ENCODE measurements at regions not wholly inside any gene's neighbourhood (a gene's known extent, or its start where the extent isn't known, plus 50 kb on each side); places are given as distances from the start of the nearest gene placed in this dataset.
A peak's percentile ranks its signal among the peaks of the same experiment; 100 is the strongest.

- H3K4me1 Mint-ChIP-seq: peaks cover 26% of the 10 kb centered on the region
- no peak overlapping the region for H3K27ac Mint-ChIP-seq (ENCODE audit: unreplicated experiment)
- peaks cover 6% of the 10 kb centered on the region for H3K9me3 Mint-ChIP-seq
- peaks cover 7% of the 10 kb centered on the region for H3K36me3 Mint-ChIP-seq (ENCODE audit: low read depth)
- H3K27me3 Mint-ChIP-seq (ENCODE audit: low read depth): no peaks in the 10 kb centered on the region
- no peak for DNase-seq (ENCODE audit: low read depth, low spot score)
- no peak for TF ChIP-seq CTCF (conservative IDR thresholded peaks at IDR 0.05)
- no peak overlapping the region for H3K4me3 Mint-ChIP-seq
Observed at GRCh38 chr5:125560476-125561225, 814.2 kb upstream of the ZNF608 start.

DNA sequence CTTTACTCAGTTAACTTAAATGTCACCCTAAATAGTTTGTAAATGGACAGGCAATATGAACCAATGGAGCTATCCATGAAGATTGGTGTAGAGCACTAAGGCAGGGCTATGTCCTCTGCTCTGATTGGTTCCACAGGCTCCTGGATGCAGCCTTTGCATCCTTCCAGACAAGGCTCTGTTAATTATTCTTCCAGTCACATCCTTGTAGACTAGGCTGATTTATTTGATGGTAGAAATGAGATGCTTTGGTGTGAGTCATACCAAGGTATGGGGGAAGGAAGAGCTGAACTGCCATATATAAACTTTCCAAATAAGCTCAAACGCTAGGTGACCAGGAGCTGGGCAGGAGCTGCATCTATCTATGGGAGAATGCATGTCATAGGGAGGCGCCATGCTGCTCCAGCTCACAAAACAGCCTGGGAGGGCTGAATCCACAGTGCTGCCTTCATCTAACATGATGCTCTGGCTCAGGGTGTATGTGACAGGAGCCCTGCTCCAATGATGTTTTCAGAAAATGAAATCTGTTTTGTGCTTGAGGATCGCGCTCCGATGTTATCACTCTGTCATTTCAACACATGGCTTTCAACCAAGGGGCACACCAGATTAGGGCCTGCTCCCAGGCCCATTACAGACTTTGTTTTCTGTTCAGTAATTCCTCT, 818.0 kb upstream of the ZNF608 start:
- no peak for TF ChIP-seq CTCF (conservative IDR thresholded peaks at IDR 0.05)

GRCh38 chr5:125574491-125575044, 828.1 kb upstream of the ZNF608 start:
- Mint-ChIP-seq H3K27ac (ENCODE audit: unreplicated experiment) (peak overlapping the region; percentile 88), H3K27me3 (ENCODE audit: low read depth) (no peaks in the 10 kb centered on the region), H3K4me1 (peaks cover 52% of the 10 kb centered on the region), H3K36me3 (ENCODE audit: low read depth) (peaks cover 4% of the 10 kb centered on the region), H3K4me3 (peak overlapping the region; percentile 29), H3K9me3 (peaks cover 3% of the 10 kb centered on the region)
- no peak for TF ChIP-seq CTCF (conservative IDR thresholded peaks at IDR 0.05)
- DNase-seq (ENCODE audit: low read depth, low spot score): no peak

More for the DNA sequence above, 818.0 kb upstream of the ZNF608 start:
- no peak overlapping the region for H3K27ac Mint-ChIP-seq (ENCODE audit: unreplicated experiment)
- peaks cover 7% of the 10 kb centered on the region for H3K4me1 Mint-ChIP-seq
- peaks cover 20% of the 10 kb centered on the region for H3K36me3 Mint-ChIP-seq (ENCODE audit: low read depth)
- H3K9me3 Mint-ChIP-seq: peaks cover 12% of the 10 kb centered on the region
- no peak for DNase-seq (ENCODE audit: low read depth, low spot score)
- no peak overlapping the region for H3K4me3 Mint-ChIP-seq
- H3K27me3 Mint-ChIP-seq (ENCODE audit: low read depth): no peaks in the 10 kb centered on the region

DNA sequence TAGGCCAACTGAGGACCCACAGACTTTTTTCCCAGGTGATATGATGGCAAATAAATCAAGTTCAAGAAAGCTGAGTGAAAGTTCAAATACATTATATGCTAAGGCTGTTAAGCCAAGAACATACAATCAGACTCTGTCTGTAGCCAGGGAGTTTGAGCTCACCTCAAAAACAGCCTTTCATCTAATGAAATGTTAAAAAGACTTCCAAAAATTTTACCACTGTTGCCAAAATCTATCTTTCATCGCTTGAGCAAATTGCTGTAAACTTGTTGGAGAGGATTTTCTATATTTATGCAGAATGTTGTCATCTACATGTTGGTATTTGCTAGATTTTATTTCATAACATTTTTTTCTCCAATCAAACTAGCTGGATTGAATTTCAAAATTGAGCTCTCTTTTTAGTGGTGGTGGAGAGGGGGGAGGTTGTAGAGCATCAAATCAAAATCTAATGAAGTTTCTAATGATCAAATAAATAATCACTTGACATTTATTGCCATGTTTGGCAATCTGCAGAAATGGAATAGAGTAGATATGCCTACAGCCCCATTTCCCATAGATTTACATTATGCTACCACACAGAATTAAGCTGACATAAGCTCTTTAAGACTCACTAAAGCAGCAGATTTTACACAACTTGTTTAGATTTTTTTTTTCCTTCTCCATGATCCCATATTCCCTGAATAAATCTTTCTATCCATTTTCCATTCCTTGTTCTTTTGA, 828.9 kb upstream of the ZNF608 start:
- TF ChIP-seq CTCF (conservative IDR thresholded peaks at IDR 0.05): no peak
- H3K4me1 Mint-ChIP-seq: peaks cover 52% of the 10 kb centered on the region
- DNase-seq (ENCODE audit: low read depth, low spot score): no peak
- H3K4me3 Mint-ChIP-seq: peak overlapping the region; percentile 79
- peaks cover 2% of the 10 kb centered on the region for H3K9me3 Mint-ChIP-seq
- peak overlapping the region; percentile 94 for H3K27ac Mint-ChIP-seq (ENCODE audit: unreplicated experiment)
- peaks cover 2% of the 10 kb centered on the region for H3K36me3 Mint-ChIP-seq (ENCODE audit: low read depth)
- no peaks in the 10 kb centered on the region for H3K27me3 Mint-ChIP-seq (ENCODE audit: low read depth)

- DNase-seq (ENCODE audit: low read depth, low spot score): peak; percentile 15
- no peaks in the 10 kb centered on the region for H3K9me3 Mint-ChIP-seq
- peak overlapping the region; percentile 94 for H3K27ac Mint-ChIP-seq (ENCODE audit: unreplicated experiment)
- peak overlapping the region; percentile 79 for H3K4me3 Mint-ChIP-seq
- TF ChIP-seq CTCF (conservative IDR thresholded peaks at IDR 0.05): no peak
- no peaks in the 10 kb centered on the region for H3K36me3 Mint-ChIP-seq (ENCODE audit: low read depth)
- no peaks in the 10 kb centered on the region for H3K27me3 Mint-ChIP-seq (ENCODE audit: low read depth)
- peaks cover 53% of the 10 kb centered on the region for H3K4me1 Mint-ChIP-seq
Observed at GRCh38 chr5:125575891-125576505, 829.6 kb upstream of the ZNF608 start.

Measured in neural crest cell (in vitro differentiated cells).